Upper lobe of left lung (tissue), 6 donors: ENCODE measurements at regions not wholly inside any gene's neighbourhood (a gene's known extent, or its start where the extent isn't known, plus 50 kb on each side); places are given as distances from the start of the nearest gene placed in this dataset.

Experiments
- ATAC-seq, 2 donors: fragments of 200-7000 bp; cut with Tn5 transposase; one replicate each; pipeline ENCODE4 v1.9.1; 2022; ENCODE audit warnings: mild to moderate bottlenecking in 2 of 2, moderate library complexity in 2 of 2; ENCODE audit not compliant: low FRiP score in 2 of 2
- DNase-seq, 2 donors: peaks; one replicate each; pipeline ENCODE4 v3.0.0-alpha.2; 2019 to 2020
- H3K27ac ChIP-seq, 4 donors: fragments of 200-600 bp; sonication (generic); one replicate each; pipeline ENCODE4 v1.5.1; 2016 to 2019
- H3K27me3 ChIP-seq, 4 donors: fragments of 200-600 bp; sonication (generic); one replicate each; pipeline ENCODE4 v1.5.1; 2017 to 2019
- H3K36me3 ChIP-seq, 4 donors: fragments of 200-600 bp; sonication (generic); one replicate each; pipeline ENCODE4 v1.5.1; 2016 to 2019
- H3K4me1 ChIP-seq, 4 donors: fragments of 200-600 bp; sonication (generic); one replicate each; pipeline ENCODE4 v1.5.1; 2018 to 2019
- H3K4me3 ChIP-seq, 4 donors: fragments of 200-600 bp; sonication (generic); one replicate each; pipeline ENCODE4 v1.5.1; 2017 to 2019; ENCODE audit warnings: mild to moderate bottlenecking in 2 of 4, moderate library complexity in 1 of 4
- H3K9me3 ChIP-seq, 4 donors: fragments of 200-600 bp; sonication (generic); one replicate each; pipeline ENCODE4 v1.5.1; 2018 to 2019
- EP300 ChIP-seq, 4 donors: sonication (generic); formaldehyde crosslinking; IDR thresholded peaks; one replicate each; pipeline ENCODE4 v1.5.1; 2017; ENCODE audit warnings: antibody characterized with exemption in 4 of 4, control low read depth in 2 of 4
- POLR2A ChIP-seq, 4 donors: fragments of 450-650 bp; IDR thresholded peaks; one replicate each; pipeline ENCODE4 v1.5.1; 2016 to 2017; ENCODE audit warnings: antibody characterized with exemption in 4 of 4, mild to moderate bottlenecking in 2 of 4
- POLR2AphosphoS5 ChIP-seq, 2 donors: sonication (generic); formaldehyde crosslinking; IDR thresholded peaks; one replicate each; pipeline ENCODE4 v1.5.1; 2017; ENCODE audit warnings: antibody characterized with exemption in 2 of 2
- WGBS, 2 donors: methylation state at CpG; one replicate each; pipeline ENCODE4 v1.1.5; 2017 to 2018; 5-methylcytosine and 5-hydroxymethylcytosine counted together
- TF ChIP-seq, protein P1 (sequence below), 6 experiments: fragments of 450-650 bp in 4 of 6; fragments of 200-600 bp in 2 of 6; sonication (generic) in 2 of 6; IDR thresholded peaks; one replicate each; pipeline ENCODE4 v1.5.1; 2016 to 2019; ENCODE audit warnings: antibody characterized with exemption in 6 of 6
- donor health status: DM: no; HTN: no; CAD: no; lungs with moderate emphysema.
- donor health status: DM: no; HTN: yes; CAD: no; lungs with severe emphysema.

- no peak overlapping the region for H3K4me3 ChIP-seq
- H3K27me3 ChIP-seq: no peaks in the 10 kb centered on the region
- ATAC-seq (peak in 1 of 2 donors; percentile 39), DNase-seq (no peak)
- no peak for TF ChIP-seq EP300 (IDR thresholded peaks at IDR 0.05)
- H3K9me3 ChIP-seq: no peaks in the 10 kb centered on the region
- no peaks in the 10 kb centered on the region for H3K36me3 ChIP-seq
- 44 to 50% methylated on average over 4 of the region's 4 CpGs for WGBS, 2 donors
- no peak overlapping the region for H3K27ac ChIP-seq
- H3K4me1 ChIP-seq: no peaks in the 10 kb centered on the region
Observed at GRCh38 chr16:66103211-66103610, 263.3 kb upstream of the CDH5 start.

DNA sequence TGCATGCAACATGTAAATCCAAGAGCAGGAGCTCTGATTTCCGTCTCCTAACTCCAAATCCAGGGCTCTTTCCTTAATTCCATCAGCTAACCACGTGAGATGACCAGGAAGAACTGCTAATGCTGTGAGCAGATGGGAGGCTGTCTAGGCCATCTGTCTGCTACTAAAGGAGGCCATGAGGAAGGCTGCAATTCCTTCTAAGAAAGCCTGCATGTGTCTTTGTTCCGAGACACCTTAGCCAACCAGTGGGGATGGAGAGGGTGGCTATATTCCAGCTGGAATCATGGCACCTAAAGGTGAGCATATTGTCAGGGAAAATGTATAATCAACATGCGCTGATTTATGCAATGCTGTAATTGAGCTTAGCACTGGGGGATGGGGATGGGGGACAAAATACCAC is 267.2 kb upstream of the CDH5 start:
- ATAC-seq (no peak), DNase-seq (no peak)
- no peaks in the 10 kb centered on the region for H3K36me3 ChIP-seq
- H3K27me3 ChIP-seq: no peaks in the 10 kb centered on the region
- H3K9me3 ChIP-seq: no peaks in the 10 kb centered on the region
- WGBS, 2 donors: 78% methylated on average over 4 of the region's 4 CpGs
- no peak overlapping the region for H3K27ac ChIP-seq
- no peaks in the 10 kb centered on the region for H3K4me1 ChIP-seq
- no peak overlapping the region for H3K4me3 ChIP-seq
- TF ChIP-seq POLR2A (IDR thresholded peaks at IDR 0.05) (no peak), EP300 (IDR thresholded peaks at IDR 0.05) (no peak), POLR2AphosphoS5 (IDR thresholded peaks at IDR 0.05) (no peak)
- TF ChIP-seq, protein P1, sequence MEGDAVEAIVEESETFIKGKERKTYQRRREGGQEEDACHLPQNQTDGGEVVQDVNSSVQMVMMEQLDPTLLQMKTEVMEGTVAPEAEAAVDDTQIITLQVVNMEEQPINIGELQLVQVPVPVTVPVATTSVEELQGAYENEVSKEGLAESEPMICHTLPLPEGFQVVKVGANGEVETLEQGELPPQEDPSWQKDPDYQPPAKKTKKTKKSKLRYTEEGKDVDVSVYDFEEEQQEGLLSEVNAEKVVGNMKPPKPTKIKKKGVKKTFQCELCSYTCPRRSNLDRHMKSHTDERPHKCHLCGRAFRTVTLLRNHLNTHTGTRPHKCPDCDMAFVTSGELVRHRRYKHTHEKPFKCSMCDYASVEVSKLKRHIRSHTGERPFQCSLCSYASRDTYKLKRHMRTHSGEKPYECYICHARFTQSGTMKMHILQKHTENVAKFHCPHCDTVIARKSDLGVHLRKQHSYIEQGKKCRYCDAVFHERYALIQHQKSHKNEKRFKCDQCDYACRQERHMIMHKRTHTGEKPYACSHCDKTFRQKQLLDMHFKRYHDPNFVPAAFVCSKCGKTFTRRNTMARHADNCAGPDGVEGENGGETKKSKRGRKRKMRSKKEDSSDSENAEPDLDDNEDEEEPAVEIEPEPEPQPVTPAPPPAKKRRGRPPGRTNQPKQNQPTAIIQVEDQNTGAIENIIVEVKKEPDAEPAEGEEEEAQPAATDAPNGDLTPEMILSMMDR (IDR thresholded peaks at IDR 0.05): no peak

DNA sequence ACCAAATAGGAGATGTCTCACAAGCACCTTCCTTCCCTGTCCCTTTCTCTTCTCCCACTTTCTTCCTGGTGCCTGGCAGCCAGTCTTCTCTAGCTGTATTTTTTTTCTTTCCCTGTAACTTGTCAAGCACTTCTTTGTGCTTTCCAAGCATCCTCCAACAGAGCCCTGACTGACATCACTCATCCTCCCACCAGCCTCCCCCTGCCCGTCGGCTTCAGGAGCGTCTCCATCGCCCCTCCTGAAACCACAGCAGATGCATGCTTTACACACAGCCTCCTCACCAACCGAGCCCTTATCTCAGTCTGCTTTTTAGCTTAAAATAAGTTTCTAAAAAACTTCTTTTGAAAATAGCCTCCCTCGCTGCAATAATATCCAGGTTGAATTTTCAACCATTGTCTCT is 268.7 kb upstream of the CDH5 start:
- Histone ChIP-seq H3K9me3 (no peaks in the 10 kb centered on the region), H3K36me3 (no peaks in the 10 kb centered on the region), H3K4me3 (no peak overlapping the region), H3K4me1 (no peaks in the 10 kb centered on the region), H3K27ac (no peak overlapping the region), H3K27me3 (no peaks in the 10 kb centered on the region)
- ATAC-seq (no peak), DNase-seq (no peak)
- WGBS, 2 donors: 43 to 55% methylated on average over 6 of the region's 6 CpGs
- TF ChIP-seq POLR2AphosphoS5 (IDR thresholded peaks at IDR 0.05) (no peak), EP300 (IDR thresholded peaks at IDR 0.05) (no peak), POLR2A (IDR thresholded peaks at IDR 0.05) (no peak)
- TF ChIP-seq, protein P1 (IDR thresholded peaks at IDR 0.05): no peak

DNA sequence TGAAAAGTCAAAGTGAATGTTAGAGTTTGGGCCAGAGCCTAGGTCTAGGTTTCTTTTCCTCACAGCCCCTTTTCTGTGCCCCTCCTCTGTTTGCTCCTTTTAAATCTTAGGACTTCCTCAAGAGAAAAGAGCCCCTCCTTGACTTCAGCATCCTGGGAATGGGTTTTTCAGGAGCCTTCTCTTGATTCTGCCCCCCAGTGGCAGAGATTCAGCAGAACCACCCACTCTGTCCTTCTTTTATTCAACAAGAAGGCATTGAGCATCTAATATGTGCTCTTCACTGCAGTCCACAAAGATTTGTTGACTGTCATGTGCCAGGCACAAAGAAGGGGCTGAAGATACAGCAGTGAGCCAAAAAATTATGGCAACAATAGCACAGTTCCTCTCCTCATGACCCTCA is 270.8 kb upstream of the CDH5 start:
- H3K27ac ChIP-seq: no peak overlapping the region
- no peak overlapping the region for H3K4me3 ChIP-seq
- DNase-seq (no peak), ATAC-seq (no peak)
- H3K36me3 ChIP-seq: no peaks in the 10 kb centered on the region
- TF ChIP-seq, protein P1 (IDR thresholded peaks at IDR 0.05): no peak
- TF ChIP-seq EP300 (IDR thresholded peaks at IDR 0.05): no peak
- TF ChIP-seq POLR2A (IDR thresholded peaks at IDR 0.05): no peak
- no peak for TF ChIP-seq POLR2AphosphoS5 (IDR thresholded peaks at IDR 0.05)
- no peaks in the 10 kb centered on the region for H3K9me3 ChIP-seq
- no peaks in the 10 kb centered on the region for H3K27me3 ChIP-seq
- no peaks in the 10 kb centered on the region for H3K4me1 ChIP-seq

- no peak for TF ChIP-seq EP300 (IDR thresholded peaks at IDR 0.05)
- TF ChIP-seq, protein P1 (IDR thresholded peaks at IDR 0.05): no peak
- TF ChIP-seq POLR2AphosphoS5 (IDR thresholded peaks at IDR 0.05): no peak
- TF ChIP-seq POLR2A (IDR thresholded peaks at IDR 0.05): no peak
- Histone ChIP-seq H3K4me3 (no peak overlapping the region), H3K36me3 (no peaks in the 10 kb centered on the region), H3K4me1 (no peaks in the 10 kb centered on the region), H3K27ac (no peak overlapping the region), H3K27me3 (no peaks in the 10 kb centered on the region), H3K9me3 (no peaks in the 10 kb centered on the region)
- 73 to 79% methylated on average over 4 of the region's 4 CpGs for WGBS, 2 donors
- ATAC-seq (no peak), DNase-seq (no peak)
Observed at GRCh38 chr16:66093191-66093590, 273.3 kb upstream of the CDH5 start.
